GM12878 (cell line): ENCODE measurements at regions not wholly inside any gene's neighbourhood (a gene's known extent, or its start where the extent isn't known, plus 50 kb on each side); places are given as distances from the start of the nearest gene placed in this dataset.

Source experiments
- ASH2L ChIP-seq: fragments of 300-600, 200-600 bp; sonication (generic); IDR thresholded peaks from 2 replicates; pipeline ENCODE4 v1.6.1; 2017; ENCODE audit warnings: low read depth, mild to moderate bottlenecking, borderline replicate concordance
- BCL11A ChIP-seq: IDR thresholded peaks from 2 replicates; pipeline ENCODE4 v1.6.1; 2011; ENCODE audit warnings: low read depth, low read length
- BHLHE40 ChIP-seq, 2 experiments: fragments of 450-650 bp in 1 of 2; IDR thresholded peaks; 2 replicates each; pipeline ENCODE4 v1.6.1; 2011 to 2017; ENCODE audit warnings: low read depth in 2 of 2, borderline replicate concordance in 1 of 2, improper control_type of control experiment in 1 of 2, low read length in 1 of 2, mild to moderate bottlenecking in 1 of 2
- HDAC6 ChIP-seq: fragments of 200-600 bp; sonication (generic); IDR thresholded peaks from one replicate; pipeline ENCODE4 v1.8.0; 2017; ENCODE audit warnings: antibody characterized with exemption; ENCODE audit not compliant: unreplicated experiment
- IRF3 ChIP-seq: fragments of 450-650 bp; IDR thresholded peaks from 2 replicates; pipeline ENCODE4 v1.6.1; 2014; ENCODE audit warnings: mild to moderate bottlenecking
- PAX5 ChIP-seq: IDR thresholded peaks from 2 replicates; pipeline ENCODE4 v1.6.1; 2011; ENCODE audit warnings: low read depth, low read length, borderline replicate concordance
- SKIL ChIP-seq: fragments of 450-650 bp; IDR thresholded peaks from 2 replicates; pipeline ENCODE4 v1.6.1; 2017; ENCODE audit warnings: mild to moderate bottlenecking, low read depth, inconsistent platforms; ENCODE audit not compliant: poor library complexity, severe bottlenecking
- SRF ChIP-seq, 2 experiments: IDR thresholded peaks; 2 replicates each; pipeline ENCODE4 v1.6.1; 2011; ENCODE audit warnings: low read depth in 2 of 2, low read length in 2 of 2, mild to moderate bottlenecking in 1 of 2, moderate library complexity in 1 of 2
- ZBTB33 ChIP-seq: fragments of 450-650 bp; IDR thresholded peaks from 2 replicates; pipeline ENCODE4 v1.6.1; 2017; ENCODE audit warnings: mild to moderate bottlenecking
- ZNF274 ChIP-seq: IDR thresholded peaks from one replicate; pipeline ENCODE4 v1.8.0; 2011; ENCODE audit not compliant: insufficient read length, insufficient read depth
- TF ChIP-seq, protein P1 (sequence below): fragments of 450-650 bp; IDR thresholded peaks from 2 replicates; pipeline ENCODE4 v1.6.1; 2017; ENCODE audit warnings: low read depth, mild to moderate bottlenecking, moderate library complexity

GRCh38 chr14:106207316-106207715 lies 680.9 kb downstream of the TMEM121 start (continued):
- TF ChIP-seq IRF3 (no peak), ASH2L (no peak), BCL11A (no peak), BHLHE40 (IDR thresholded peaks at IDR 0.05; ENCODE audit: borderline replicate concordance in 1 of 2, low read depth in 2 of 2, low read length in 1 of 2) (no peak), SRF (IDR thresholded peaks at IDR 0.05; ENCODE audit: low read depth in 2 of 2, low read length in 2 of 2) (no peak), SKIL (no peak), PAX5 (no peak), HDAC6 (no peak), ZNF274 (no peak), ZBTB33 (no peak)
- TF ChIP-seq, protein P1, sequence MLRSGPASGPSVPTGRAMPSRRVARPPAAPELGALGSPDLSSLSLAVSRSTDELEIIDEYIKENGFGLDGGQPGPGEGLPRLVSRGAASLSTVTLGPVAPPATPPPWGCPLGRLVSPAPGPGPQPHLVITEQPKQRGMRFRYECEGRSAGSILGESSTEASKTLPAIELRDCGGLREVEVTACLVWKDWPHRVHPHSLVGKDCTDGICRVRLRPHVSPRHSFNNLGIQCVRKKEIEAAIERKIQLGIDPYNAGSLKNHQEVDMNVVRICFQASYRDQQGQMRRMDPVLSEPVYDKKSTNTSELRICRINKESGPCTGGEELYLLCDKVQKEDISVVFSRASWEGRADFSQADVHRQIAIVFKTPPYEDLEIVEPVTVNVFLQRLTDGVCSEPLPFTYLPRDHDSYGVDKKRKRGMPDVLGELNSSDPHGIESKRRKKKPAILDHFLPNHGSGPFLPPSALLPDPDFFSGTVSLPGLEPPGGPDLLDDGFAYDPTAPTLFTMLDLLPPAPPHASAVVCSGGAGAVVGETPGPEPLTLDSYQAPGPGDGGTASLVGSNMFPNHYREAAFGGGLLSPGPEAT, result no peak
